Tibial nerve (tissue), 4 donors: ENCODE measurements at regions not wholly inside any gene's neighbourhood (a gene's known extent, or its start where the extent isn't known, plus 50 kb on each side); places are given as distances from the start of the nearest gene placed in this dataset.

Experiments
- EP300 ChIP-seq, 2 donors: sonication (generic); formaldehyde crosslinking; IDR thresholded peaks; one replicate each; pipeline ENCODE4 v1.6.1; 2017; ENCODE audit warnings: antibody characterized with exemption in 2 of 2, mild to moderate bottlenecking in 1 of 2
- POLR2A ChIP-seq, 2 donors: fragments of 450-650 bp; IDR thresholded peaks; one replicate each; pipeline ENCODE4 v1.6.1; 2017; ENCODE audit warnings: antibody characterized with exemption in 2 of 2, mild to moderate bottlenecking in 2 of 2, moderate library complexity in 2 of 2
- TF ChIP-seq, protein P1 (sequence below), 5 experiments: fragments of 200-600 bp in 3 of 5; fragments of 450-650 bp in 2 of 5; sonication (generic) in 3 of 5; IDR thresholded peaks; one replicate each; pipeline ENCODE4 v1.5.1; 2016 to 2019; ENCODE audit warnings: antibody characterized with exemption in 5 of 5, mild to moderate bottlenecking in 3 of 5, moderate library complexity in 2 of 5

DNA sequence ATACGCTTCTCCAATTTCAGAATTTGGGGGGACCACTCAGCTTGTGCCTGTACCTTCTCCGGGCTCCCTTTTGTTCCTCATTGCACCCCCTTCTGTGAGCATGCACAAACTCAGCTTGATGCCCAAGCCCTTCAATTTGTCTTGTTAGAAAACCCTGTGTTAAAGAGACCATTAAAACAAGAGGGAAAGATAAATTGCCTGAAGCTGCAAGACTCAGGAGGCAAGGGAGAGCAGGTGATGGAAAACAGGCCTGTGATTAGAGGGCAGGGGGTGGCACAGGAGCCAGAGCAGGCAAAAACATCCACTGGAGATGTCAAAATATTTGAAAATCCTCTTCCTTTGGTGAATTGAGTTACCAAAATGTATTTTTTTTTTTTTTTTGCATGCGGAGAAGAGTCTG, 121.7 kb downstream of the MIAT start:
- no peak for TF ChIP-seq EP300 (IDR thresholded peaks at IDR 0.05)
- TF ChIP-seq, protein P1, sequence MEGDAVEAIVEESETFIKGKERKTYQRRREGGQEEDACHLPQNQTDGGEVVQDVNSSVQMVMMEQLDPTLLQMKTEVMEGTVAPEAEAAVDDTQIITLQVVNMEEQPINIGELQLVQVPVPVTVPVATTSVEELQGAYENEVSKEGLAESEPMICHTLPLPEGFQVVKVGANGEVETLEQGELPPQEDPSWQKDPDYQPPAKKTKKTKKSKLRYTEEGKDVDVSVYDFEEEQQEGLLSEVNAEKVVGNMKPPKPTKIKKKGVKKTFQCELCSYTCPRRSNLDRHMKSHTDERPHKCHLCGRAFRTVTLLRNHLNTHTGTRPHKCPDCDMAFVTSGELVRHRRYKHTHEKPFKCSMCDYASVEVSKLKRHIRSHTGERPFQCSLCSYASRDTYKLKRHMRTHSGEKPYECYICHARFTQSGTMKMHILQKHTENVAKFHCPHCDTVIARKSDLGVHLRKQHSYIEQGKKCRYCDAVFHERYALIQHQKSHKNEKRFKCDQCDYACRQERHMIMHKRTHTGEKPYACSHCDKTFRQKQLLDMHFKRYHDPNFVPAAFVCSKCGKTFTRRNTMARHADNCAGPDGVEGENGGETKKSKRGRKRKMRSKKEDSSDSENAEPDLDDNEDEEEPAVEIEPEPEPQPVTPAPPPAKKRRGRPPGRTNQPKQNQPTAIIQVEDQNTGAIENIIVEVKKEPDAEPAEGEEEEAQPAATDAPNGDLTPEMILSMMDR (IDR thresholded peaks at IDR 0.05) = no peak
- TF ChIP-seq POLR2A (IDR thresholded peaks at IDR 0.05) = no peak
